ENCODE measurements at regions not wholly inside any gene's neighbourhood (a gene's known extent, or its start where the extent isn't known, plus 50 kb on each side); places are given as distances from the start of the nearest gene placed in this dataset.

GRCh38 chr5:87867281-87867680 lies 401.4 kb downstream of the TMEM161B start:
- no peak for TF ChIP-seq CTCF (IDR thresholded peaks at IDR 0.05)
- Histone ChIP-seq H3K4me3 (no peak overlapping the region), H3K27ac (no peak overlapping the region)
- no peak for DNase-seq (ENCODE audit: low spot score)

GRCh38 chr5:87853541-87853940 lies 415.1 kb downstream of the TMEM161B start:
- Histone ChIP-seq H3K4me3 (no peak overlapping the region), H3K27ac (no peak overlapping the region)
- DNase-seq (ENCODE audit: low spot score) = no peak
- no peak for TF ChIP-seq CTCF (IDR thresholded peaks at IDR 0.05)

- DNase-seq (ENCODE audit: low spot score) = no peak
- no peak for TF ChIP-seq CTCF (IDR thresholded peaks at IDR 0.05)
- no peak overlapping the region for H3K27ac ChIP-seq
- H3K4me3 ChIP-seq = no peak overlapping the region
Measured at GRCh38 chr5:87851603-87852002, 417.0 kb downstream of the TMEM161B start.

GRCh38 chr5:87850843-87851242 lies 417.8 kb downstream of the TMEM161B start:
- no peak overlapping the region for H3K27ac ChIP-seq
- H3K4me3 ChIP-seq = no peak overlapping the region
- no peak for TF ChIP-seq CTCF (IDR thresholded peaks at IDR 0.05)
- DNase-seq (ENCODE audit: low spot score) = no peak

- no peak for TF ChIP-seq CTCF (IDR thresholded peaks at IDR 0.05)
- no peak for DNase-seq (ENCODE audit: low spot score)
- no peak overlapping the region for H3K27ac ChIP-seq
- no peak overlapping the region for H3K4me3 ChIP-seq
Measured at GRCh38 chr5:87845734-87846133, 422.9 kb downstream of the TMEM161B start.

- Histone ChIP-seq H3K4me3 (no peak overlapping the region), H3K27ac (no peak overlapping the region)
- DNase-seq (ENCODE audit: low spot score) = no peak
- no peak for TF ChIP-seq CTCF (IDR thresholded peaks at IDR 0.05)
Measured at GRCh38 chr5:87844866-87845265, 423.8 kb downstream of the TMEM161B start.

- no peak overlapping the region for H3K4me3 ChIP-seq
- H3K27ac ChIP-seq = no peak overlapping the region
- DNase-seq (ENCODE audit: low spot score) = no peak
- no peak for TF ChIP-seq CTCF (IDR thresholded peaks at IDR 0.05)
Measured at GRCh38 chr5:87844449-87844848, 424.2 kb downstream of the TMEM161B start.
